GM19438 (cell line): ENCODE measurements at regions not wholly inside any gene's neighbourhood (a gene's known extent, or its start where the extent isn't known, plus 50 kb on each side); places are given as distances from the start of the nearest gene placed in this dataset.
"Not testable (repeated sequence)": the region's sequence is repeated elsewhere in the genome, so short reads cannot be mapped to it uniquely, and the experiment has no call there.

Experiments
- ATAC-seq: cut with Tn5 transposase; IDR thresholded peaks from one replicate; pipeline ENCODE4 v1.9.1; 2021; ENCODE audit warnings: low read depth; ENCODE audit not compliant: unreplicated experiment

DNA sequence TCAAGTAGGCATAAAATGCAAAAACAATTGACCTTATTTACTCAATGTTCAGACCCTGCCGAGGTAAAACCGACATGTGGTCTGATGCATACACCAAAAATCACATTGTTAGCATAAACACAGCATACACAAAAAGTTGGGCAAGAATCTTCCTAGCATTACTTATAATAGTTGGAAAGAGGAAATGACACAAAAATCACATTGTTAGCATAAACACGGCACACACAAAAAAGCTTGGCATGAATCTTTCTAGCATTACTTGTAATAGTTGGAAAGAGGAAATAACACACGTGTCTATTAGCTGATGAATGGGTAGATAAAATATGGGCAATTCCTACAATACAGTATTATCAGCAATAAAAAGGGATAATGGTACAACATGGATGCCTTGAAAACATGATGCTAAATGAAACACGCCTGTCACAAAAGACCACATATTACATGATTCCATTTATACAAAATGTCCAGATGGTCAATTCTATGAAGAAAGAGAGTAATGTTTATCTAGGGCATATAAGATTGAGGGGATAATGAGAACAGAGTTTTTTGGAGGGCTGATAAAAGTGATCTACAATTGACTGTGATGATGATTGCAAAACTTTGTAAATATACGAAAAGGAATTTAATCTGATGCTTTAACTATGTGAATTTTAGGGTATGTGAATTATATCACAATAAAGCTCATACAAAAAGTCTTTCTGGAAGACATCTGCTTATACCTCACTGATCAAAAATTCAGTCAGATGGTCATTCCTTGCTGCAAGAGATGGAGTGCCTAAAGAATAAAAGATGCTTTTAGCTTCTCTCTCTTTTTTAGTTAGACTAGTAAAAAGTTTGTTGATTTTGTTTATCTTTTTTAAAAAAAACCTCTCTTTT, 1019.5 kb upstream of the CITED2 start:
- ATAC-seq = no peak

DNA sequence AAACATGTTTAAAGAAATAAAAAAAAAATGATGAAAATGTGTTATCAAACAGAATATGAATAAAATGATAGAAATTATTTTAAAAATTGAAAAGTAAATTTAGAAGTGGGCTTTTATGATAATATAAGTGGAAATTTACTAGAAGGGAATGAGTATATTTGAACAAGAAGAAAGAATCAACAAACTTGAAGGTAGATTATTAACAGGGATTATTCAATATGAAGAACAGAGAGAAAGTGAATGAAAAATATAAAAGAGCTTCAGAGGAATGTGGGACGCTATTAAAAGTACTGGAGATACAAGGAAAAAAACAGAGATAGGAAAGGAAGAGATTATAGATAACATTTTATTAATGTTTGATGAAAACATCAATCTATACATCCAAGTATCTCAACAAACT, 1014.4 kb upstream of the CITED2 start:
- no peak for ATAC-seq

DNA sequence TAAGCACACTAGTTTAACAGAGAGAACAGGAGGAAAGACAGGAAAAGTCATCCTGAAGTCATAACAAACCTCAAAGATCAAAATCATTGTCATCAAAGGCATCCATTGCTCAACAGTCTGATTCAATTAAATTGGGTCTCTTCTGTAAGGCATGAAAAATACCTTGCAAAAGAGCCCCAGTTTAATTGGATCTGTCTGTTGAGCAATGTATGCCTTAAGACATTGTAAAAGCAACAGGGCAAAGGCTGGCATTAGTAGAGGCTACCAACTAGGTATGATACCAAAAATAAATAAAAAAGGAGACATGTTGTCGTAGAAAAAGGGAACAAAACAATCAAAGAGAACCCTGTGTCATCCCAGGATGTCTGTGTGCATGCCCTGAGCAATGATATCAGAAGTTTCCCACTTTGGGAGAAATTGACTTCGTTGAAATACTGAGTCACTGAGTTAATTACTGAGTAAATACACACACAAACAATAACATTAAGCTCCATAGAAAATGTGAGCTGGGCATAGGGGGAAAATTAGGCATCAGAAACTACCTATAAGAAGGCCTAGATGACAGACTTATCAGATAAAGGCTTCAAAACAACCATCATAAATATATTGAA, 1013.8 kb upstream of the CITED2 start:
- no peak for ATAC-seq

DNA sequence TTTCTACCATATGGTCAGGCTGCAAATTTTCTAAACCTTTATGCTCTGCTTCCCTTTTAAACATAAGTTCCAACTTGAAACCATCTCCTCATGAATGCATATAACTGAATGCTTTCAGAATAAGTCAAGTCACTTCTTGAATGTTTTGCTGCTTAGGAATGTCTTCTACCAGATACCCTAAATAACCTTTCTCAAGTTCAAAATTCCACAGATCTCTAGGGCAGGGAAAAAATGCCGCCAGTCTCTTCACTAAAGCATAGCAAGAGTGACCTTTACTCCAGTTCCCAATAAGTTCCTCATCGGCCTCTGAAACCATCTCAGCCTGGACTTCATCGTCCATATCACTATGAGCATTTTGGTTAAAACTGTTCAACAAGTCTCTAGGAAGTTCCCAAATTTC, 1011.2 kb upstream of the CITED2 start:
- ATAC-seq = no peak

DNA sequence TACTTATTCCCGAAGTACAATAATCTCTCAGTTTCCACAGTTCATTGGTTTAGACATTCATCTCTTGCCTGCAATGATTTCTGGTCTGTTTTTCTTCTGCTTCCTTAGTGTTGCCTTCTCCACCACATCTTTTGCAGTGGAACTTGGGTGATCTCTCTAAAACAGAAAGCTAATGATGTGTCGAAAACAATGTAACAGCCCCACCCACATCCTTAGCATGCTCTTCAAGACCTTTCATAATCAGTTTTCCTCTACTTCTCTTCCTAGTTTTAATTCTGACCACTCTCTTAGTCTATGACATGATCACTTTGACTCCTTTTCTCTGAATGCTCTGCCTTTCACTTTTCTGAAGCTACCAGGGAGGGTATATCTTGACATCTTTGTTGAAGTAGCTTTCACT, 1007.9 kb upstream of the CITED2 start:
- no peak for ATAC-seq

DNA sequence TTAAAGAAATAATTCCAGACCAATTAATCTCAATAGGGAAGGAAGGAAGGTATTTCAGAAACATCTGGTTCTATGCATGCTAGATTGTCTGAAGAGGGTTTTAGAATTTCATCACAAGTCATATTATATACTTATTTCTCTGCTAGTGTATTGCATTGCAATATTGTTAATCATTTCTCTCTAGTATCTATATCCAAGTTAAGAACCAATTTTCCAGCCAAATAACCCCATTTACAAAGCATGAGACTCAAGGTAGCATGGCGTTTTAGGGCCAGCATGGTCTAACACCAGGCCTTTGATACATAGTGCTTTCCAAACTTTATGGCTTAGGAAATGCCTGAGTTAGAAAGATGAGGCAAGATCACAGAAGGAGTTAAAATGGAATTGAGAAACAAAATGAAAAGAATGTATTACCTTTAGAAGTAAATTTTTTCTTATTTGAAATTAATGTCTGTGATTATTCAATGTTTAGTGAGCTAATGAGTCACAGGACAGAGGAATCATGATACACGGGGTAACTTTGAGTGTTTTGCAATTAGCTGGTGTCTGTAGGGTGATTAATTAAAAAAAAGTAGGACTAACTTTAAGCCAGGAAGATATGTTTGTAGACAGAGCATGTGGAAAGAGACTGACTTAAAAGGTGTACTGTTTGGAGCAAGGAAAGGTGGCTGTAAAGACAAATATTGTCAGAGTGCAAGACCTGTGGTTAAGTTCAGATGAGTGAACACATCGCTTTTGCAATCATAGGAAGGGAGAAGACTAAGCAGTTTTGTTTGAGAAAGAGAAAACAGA, 1006.2 kb upstream of the CITED2 start:
- no peak for ATAC-seq

DNA sequence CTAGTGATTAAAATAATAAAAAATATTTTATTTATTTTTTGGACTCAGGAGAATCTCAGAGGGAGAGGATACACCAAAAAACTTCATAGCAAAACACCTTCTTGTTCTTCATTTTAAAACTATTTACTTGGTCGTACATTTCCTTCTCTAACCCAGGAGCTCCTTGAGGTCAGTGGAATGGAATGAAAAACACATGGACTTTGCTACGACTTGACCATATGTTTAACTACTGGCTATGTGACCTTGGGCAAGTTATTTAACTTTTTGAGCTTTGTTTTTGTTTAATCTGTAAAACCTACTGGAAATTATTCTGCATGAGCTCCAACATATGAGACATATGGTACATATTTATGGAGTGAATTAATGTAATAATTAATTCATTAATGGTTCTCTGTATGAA, 1005.5 kb upstream of the CITED2 start:
- ATAC-seq = no peak

DNA sequence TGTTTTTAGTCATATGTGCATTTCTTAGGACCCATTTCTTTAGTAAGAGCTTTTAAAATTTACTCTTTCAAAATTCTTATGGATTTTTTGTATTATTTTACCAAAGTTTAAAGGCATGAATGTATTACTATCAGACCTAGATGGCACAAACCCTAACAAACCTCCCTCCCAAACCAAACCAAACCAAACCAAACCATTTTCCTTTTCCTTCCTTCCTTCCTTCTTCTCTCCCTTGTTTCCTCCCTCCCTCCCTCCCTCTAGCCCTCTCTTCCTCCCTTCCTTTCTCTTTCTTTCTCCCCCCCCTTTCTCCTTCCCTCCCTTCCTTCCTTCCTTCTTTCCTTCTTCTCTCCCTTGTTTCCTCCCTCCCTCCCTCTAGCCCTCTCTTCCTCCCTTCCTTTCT, 1001.8 kb upstream of the CITED2 start:
- no peak for ATAC-seq

DNA sequence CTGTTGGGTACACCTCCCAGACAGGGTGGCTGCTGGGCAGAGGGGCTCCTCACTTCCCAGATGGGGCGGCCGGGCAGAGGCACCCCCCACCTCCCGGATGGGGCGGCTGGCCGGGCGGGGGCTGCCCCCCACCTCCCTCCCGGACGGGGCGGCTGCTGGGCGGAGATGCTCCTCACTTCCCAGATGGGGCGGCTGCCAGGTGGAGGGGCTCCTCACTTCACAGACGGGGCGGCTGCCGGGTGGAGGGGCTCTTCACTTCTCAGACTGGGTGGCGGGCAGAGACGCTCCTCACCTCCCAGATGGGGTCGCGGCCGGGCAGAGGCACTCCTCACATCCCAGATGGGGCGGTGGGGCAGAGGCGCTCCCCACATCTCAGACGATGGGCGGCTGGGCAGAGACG, 999.3 kb upstream of the CITED2 start:
- not testable (repeated sequence) for ATAC-seq

DNA sequence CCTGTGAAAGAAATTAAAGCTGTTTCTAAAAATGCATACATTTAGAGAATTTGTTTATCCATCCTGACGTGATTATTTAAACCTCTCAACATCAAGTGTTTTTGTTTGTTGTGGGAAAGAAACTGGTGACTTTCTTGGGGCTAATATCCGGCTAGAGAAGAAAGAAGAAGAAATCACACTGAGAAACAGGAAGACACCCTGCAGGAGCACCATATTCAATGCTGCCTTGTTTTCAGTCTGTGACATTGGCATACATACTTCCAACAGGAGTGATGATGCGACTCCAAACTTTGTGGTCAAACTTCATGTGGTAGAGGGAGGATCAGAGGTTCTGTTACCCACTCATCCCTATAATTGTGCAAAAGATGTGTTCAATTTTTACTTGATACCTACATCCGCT, 997.6 kb upstream of the CITED2 start:
- no peak for ATAC-seq

DNA sequence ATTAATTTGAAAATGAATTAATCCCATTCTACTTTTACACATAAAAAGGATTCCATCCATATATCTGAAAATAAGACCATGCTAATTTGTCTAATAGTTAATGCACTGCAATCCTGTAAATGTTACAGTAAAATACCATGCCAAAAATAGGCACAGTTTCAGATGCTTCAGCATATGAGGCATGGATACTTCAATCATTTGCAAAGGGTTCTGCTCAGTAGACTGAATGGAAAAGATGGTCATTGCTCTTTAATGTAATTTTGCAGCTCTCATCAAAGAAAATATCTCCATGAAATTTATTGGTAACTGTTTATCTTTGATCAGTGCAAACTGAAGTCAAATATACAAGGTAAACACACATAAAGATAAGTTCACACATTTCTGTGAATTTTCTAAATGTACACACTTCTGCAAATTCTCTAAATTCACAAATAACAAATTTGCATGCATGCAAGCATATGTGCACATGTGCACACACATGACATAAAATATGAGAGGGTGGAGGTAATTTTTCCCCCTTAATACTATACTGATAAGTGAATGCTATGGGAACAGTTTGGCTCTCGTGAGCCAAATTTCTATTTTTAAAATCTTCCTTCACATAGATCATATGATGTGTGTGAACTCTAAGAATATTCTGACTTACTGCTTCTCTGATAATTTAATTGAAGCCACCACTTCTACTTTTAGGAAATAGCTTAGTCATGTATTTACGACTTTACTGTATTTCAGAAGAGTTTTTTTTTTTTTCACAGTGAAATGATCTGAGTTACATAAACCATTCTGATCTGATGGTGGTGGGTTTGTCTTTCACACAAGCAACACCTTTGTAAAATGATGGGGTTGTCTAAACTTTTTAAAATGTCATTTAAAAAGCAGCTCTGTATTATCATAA, 996.8 kb upstream of the CITED2 start:
- no peak for ATAC-seq

DNA sequence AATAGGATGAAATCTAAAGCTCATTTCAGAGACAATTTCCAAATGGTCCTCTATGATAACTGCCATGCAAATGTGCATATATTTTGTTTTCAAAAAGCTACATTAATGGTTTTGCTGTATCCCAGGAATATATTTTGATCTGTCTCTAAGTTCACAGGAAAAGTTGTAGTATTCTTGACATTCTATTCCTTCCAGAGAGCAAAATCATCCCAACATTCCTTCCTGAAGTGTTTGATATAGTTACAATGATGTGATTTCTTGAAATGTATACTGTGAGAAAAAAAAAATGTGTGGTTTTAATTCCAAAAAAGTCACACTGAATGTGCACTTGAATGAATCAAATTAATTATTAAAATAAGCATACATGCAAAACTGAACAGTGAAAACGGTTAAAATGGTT, 996.0 kb upstream of the CITED2 start:
- no peak for ATAC-seq

DNA sequence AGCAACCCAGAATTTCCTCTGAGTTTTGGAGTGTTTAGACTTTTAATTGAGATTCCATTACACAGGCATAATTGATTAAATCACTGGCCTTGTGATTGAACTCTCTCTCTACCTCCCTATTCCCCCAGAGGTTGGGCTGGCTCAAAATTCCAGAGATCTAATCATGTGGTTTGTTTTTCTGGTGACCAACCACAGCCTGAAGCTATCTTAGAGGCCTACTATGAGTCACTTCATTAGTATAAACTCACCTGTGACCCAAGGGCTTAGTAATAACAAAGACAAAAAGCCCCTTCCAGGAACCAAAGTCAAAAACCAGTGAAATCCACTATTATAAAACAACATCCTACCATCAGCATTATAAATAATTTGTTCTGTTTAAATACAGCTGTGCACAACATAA, 992.5 kb upstream of the CITED2 start:
- no peak for ATAC-seq

DNA sequence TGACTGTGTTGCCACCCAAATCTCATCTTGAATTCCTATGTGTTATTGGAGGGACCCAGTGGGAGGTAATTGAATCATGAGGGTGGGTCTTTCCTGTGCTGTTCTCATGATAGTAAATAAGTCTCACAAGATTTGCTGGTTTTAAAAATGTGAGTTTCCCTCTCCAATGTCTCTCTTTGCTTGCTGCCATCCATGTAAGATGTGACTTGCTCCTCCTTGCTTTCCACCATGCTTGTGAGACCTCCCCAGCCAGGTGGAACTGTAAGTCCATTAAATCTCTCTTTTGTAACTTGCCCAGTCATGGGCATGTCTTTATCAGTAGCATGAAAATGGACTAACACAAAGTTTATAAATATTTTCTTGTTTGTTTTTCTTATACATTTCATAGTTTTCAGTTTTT, 990.5 kb upstream of the CITED2 start:
- no peak for ATAC-seq

DNA sequence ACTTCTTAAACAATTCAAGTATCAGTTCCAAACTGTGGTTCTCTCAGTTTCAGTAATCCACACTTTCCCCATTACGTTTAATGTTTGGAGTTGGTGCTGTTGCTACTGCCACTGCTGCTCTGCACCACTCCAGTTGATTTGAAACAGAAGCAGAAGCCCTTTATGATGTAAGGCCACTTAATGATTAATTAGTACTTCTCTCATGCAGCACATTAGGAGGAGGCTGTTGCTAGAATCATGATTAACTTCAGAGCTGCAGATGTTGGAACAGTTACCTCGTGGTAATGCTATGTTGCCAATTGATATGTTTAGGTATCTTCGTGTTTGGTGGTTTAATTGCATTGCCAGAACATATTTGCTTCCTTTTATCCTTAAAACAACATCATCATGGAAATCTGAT, 986.2 kb upstream of the CITED2 start:
- no peak for ATAC-seq

DNA sequence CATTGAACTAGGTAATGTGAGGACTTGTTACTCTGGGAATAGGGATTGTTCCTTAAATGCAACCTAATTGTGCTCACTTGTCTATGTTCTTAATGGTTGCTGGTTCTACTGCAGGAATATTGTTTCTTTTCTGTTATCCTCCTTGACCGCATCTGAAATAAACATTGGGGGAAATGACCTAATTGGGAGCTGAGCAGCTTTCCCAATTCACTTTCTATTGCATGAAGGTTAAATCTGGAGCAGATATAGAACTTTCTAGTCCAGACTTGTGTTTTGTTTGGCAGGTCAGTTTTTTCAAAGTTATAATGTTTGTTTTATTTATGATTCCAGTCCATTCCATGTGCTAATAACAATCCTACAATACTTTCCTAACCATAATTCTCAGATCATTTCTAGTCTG, 981.0 kb upstream of the CITED2 start:
- ATAC-seq = no peak

DNA sequence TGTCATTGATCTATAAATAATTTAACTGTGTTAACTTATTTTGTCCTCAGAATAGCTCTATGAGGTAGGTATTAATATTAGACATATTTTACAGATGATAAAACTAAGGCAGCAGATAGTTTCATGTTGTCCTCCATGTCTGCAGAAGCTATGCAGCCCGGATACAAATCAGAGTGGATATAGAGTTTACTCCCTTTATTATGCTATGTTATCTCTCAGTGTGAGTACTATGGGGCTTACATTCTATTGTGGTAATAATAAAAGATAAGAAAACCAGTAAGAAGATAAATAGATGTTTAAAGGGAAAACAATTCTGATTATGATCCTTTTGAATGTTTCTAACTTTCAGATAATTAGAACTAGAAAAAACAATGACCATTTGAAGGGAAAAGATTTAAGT, 979.8 kb upstream of the CITED2 start:
- ATAC-seq = no peak

DNA sequence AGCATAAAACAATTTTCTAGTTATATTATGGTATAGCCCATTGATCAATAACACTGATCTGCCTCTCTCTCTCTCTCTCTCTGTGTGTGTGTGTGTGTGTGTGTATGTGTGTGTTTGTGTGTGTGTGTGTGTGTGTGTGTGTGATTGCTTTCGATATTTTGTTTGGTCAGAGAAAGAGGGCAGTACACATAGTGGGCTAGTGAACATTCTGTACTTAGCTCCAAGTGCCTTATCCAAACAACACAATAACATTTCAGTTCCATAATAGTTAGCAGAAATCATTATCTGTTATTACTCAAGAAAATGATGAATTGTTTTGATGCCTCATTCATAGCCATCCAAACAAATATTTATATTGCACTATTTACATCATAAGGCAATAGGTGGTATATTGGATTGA, 979.1 kb upstream of the CITED2 start:
- ATAC-seq = no peak

DNA sequence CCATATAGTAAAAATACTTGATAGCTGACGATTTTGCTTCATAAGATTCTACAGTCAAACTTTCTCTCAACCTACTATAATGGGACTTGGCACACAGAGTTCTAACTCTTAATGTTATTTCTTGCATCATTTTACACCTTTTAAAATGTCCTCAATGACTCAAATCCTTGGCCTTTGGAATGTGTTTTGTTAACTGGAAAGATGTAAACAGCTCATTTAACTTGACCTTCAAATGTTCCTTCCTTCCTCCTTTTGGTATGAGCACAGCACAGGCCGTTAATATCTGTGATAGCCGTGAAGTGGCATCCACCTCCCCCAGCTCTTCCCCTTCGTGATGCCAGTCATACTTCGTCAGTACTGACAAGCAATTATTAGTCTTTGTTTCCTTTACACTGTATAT, 972.0 kb upstream of the CITED2 start:
- no peak for ATAC-seq

DNA sequence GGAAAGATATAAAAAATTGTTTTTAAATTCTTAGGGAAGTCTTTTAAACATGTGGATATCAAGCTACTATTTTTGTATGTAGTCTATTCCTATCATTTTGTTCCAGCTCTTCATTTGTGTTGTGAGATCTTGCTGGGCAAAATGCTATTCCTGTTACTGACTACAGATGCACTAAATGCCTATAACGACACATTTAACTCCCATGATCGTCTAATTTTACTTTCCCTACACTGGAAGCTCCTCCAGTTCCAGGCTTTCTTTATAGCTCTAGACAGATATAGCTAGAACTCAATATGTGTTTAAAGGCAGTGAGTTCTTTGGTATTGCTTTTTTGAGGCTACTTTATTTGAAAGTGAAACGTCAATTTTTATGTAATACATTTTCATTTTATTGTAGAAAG, 971.5 kb upstream of the CITED2 start:
- no peak for ATAC-seq
